WTC11 (cell line): ENCODE measurements at regions not wholly inside any gene's neighbourhood (a gene's known extent, or its start where the extent isn't known, plus 50 kb on each side); places are given as distances from the start of the nearest gene placed in this dataset.
"Not testable (repeated sequence)": the region's sequence is repeated elsewhere in the genome, so short reads cannot be mapped to it uniquely, and the experiment has no call there.

Experiments used
- ATF2 ChIP-seq: sonication (generic); formaldehyde crosslinking; IDR thresholded peaks from 2 replicates; pipeline ENCODE4 v1.8.1; 2022; ENCODE audit warnings: low read depth, missing genetic modification reagents, borderline replicate concordance
- CTCF ChIP-seq: fragments of 200-600 bp; IDR thresholded peaks from 2 replicates; pipeline ENCODE4 v1.8.0; 2022; ENCODE audit warnings: antibody characterized with exemption
- MXD4 ChIP-seq: fragments of 250-450 bp; sonication (Bioruptor Pico); IDR thresholded peaks from 2 replicates; pipeline ENCODE4 v1.8.0; 2021; ENCODE audit warnings: mild to moderate bottlenecking, moderate library complexity, borderline replicate concordance
- SP1 ChIP-seq: sonication (generic); formaldehyde crosslinking; conservative IDR thresholded peaks from 2 replicates; pipeline ENCODE4 v1.8.1; 2022; ENCODE audit warnings: missing genetic modification reagents
- ZNF281 ChIP-seq: sonication (generic); formaldehyde crosslinking; IDR thresholded peaks from 2 replicates; pipeline ENCODE4 v1.8.0; 2023; ENCODE audit warnings: mild to moderate bottlenecking, missing genetic modification reagents

GRCh38 chr22:23432719-23433118 lies 147.4 kb downstream of the IGLL1 start:
- not testable (repeated sequence) for TF ChIP-seq CTCF; ZNF281 (CRISPR knock-in tag); MXD4 (CRISPR knock-in tag); ATF2 (CRISPR knock-in tag); SP1 (CRISPR knock-in tag)
